Activated CD8-positive, alpha-beta T cell treated with anti-CD3 and anti-CD28 coated beads, Interleukin-2, amount 10 ng/mL, durations not matched to agents 7 days and 5 days (primary cell): ENCODE measurements at regions not wholly inside any gene's neighbourhood (a gene's known extent, or its start where the extent isn't known, plus 50 kb on each side); places are given as distances from the start of the nearest gene placed in this dataset.

Experiments
- ATAC-seq: fragments of 150-1000 bp; cut with Tn5 transposase; one replicate; pipeline ENCODE4 v1.10.0; 2021; ENCODE audit warnings: moderate library complexity
- CTCF ChIA-PET: fragments of 350-600 bp; sonication (Branson Sonifier 250); formaldehyde crosslinking; loops from one replicate; lab custom pipeline; 2021; ENCODE audit warnings: antibody characterized with exemption; lab: Charles Lee
- POLR2A ChIA-PET: fragments of 350-600 bp; sonication (Branson Sonifier 250); formaldehyde crosslinking; loops from one replicate; lab custom pipeline; 2021; ENCODE audit warnings: antibody characterized with exemption; lab: Charles Lee
- DNase-seq: peaks from one replicate; pipeline ENCODE4 v3.0.0-alpha.2; 2020
- H3K27ac Mint-ChIP-seq: one replicate; pipeline ENCODE4 v1.8.0; 2021; ENCODE audit warnings: mild to moderate bottlenecking, mixed read lengths
- H3K27me3 Mint-ChIP-seq: one replicate; pipeline ENCODE4 v1.8.0; 2021; ENCODE audit warnings: low read depth, mixed read lengths
- H3K36me3 Mint-ChIP-seq: one replicate; pipeline ENCODE4 v1.8.0; 2021; ENCODE audit warnings: low read depth, mixed read lengths
- H3K4me1 Mint-ChIP-seq: one replicate; pipeline ENCODE4 v1.8.0; 2021; ENCODE audit warnings: low read depth, mixed read lengths
- H3K4me3 Mint-ChIP-seq: one replicate; pipeline ENCODE4 v1.8.0; 2021; ENCODE audit warnings: mild to moderate bottlenecking, mixed read lengths
- H3K9me3 Mint-ChIP-seq: one replicate; pipeline ENCODE4 v1.8.0; 2022; ENCODE audit warnings: mixed read lengths; ENCODE audit not compliant: insufficient read depth

- CTCF ChIA-PET, result no interaction called here
- no peaks in the 10 kb centered on the region for H3K27me3 Mint-ChIP-seq
- no peaks in the 10 kb centered on the region for H3K36me3 Mint-ChIP-seq
- ATAC-seq (no peak), DNase-seq (no peak)
- H3K9me3 Mint-ChIP-seq, result no peaks in the 10 kb centered on the region
- H3K4me1 Mint-ChIP-seq, result no peaks in the 10 kb centered on the region
- H3K4me3 Mint-ChIP-seq, result no peak overlapping the region
- no peak overlapping the region for H3K27ac Mint-ChIP-seq
- POLR2A ChIA-PET, result no interaction called here
Measured at GRCh38 chr1:37085393-37085792, 51.1 kb upstream of the GRIK3 start.

DNA sequence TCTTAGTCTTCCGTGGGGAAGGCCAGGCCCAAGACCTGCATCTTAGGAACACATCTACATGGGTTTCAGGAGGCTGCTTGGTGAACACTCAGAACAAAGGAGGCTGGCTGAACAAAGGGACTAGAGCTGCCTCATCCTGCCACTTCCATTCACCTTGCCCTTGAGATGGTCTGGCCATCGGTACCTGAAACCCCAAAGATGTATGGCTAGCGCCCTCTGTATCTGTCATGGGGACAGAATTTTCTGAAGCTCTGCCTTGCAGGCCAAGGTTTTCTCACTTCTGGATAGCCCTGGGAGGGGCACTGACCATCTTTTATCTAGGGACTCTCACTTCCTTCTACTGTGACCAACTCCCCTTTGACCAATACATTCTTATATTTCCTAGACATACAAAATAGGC, 55.4 kb upstream of the GRIK3 start:
- ChIA-PET POLR2A (no interaction called here), CTCF (no interaction called here)
- ATAC-seq, result no peak
- no peaks in the 10 kb centered on the region for H3K27me3 Mint-ChIP-seq
- no peaks in the 10 kb centered on the region for H3K9me3 Mint-ChIP-seq
- H3K27ac Mint-ChIP-seq, result no peak overlapping the region
- no peaks in the 10 kb centered on the region for H3K4me1 Mint-ChIP-seq
- H3K36me3 Mint-ChIP-seq, result no peaks in the 10 kb centered on the region
- no peak overlapping the region for H3K4me3 Mint-ChIP-seq
- DNase-seq, result no peak

DNA sequence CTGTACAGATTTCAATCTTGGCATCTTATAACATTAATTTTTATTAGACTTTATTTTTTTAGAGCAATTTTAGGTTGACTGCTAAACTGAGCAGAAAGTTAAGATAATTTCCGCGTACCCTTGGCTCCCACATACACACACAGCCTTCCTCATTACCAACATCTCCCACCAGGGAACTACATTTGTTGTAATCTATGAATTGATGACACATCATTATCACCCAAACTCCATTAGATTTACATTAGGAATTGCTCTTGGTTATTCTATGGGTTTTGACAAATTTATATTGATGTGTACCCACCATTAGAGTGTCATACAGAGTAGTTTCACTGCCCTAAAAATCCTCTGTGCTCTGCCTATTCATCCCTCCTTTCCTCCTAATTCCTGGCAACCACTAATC, 56.4 kb upstream of the GRIK3 start:
- no peaks in the 10 kb centered on the region for H3K27me3 Mint-ChIP-seq
- DNase-seq (no peak), ATAC-seq (no peak)
- H3K9me3 Mint-ChIP-seq, result no peaks in the 10 kb centered on the region
- ChIA-PET CTCF (no interaction called here), POLR2A (no interaction called here)
- H3K4me1 Mint-ChIP-seq, result no peaks in the 10 kb centered on the region
- H3K36me3 Mint-ChIP-seq, result no peaks in the 10 kb centered on the region
- H3K4me3 Mint-ChIP-seq, result no peak overlapping the region
- H3K27ac Mint-ChIP-seq, result no peak overlapping the region

- no peaks in the 10 kb centered on the region for H3K27me3 Mint-ChIP-seq
- no peaks in the 10 kb centered on the region for H3K36me3 Mint-ChIP-seq
- H3K9me3 Mint-ChIP-seq, result no peaks in the 10 kb centered on the region
- POLR2A ChIA-PET, result no interaction called here
- no peak for DNase-seq
- no peaks in the 10 kb centered on the region for H3K4me1 Mint-ChIP-seq
- ATAC-seq, result no peak
- H3K27ac Mint-ChIP-seq, result no peak overlapping the region
- H3K4me3 Mint-ChIP-seq, result no peak overlapping the region
- CTCF ChIA-PET, result no interaction called here
Measured at GRCh38 chr1:37092937-37093336, 58.6 kb upstream of the GRIK3 start.

DNA sequence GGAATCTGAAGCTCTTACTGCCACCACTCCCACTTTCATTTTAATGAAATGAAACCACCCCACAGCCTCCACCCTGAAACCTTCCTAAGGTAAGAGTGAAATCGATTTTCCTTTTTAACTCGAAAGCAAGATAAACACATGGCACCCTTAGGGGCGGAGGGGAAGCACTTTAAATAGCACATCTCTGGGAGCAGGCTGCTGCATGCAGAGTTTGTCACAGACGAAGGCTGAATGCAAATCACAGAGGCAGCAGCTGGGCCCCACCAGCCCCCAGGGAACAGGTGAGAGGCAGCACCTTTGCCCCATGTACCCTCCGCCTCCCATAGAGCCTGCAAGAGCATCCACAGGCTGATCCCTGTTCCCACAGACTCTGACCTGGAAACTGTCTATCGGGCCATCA, 60.0 kb upstream of the GRIK3 start:
- ChIA-PET POLR2A (no interaction called here), CTCF (no interaction called here)
- H3K36me3 Mint-ChIP-seq, result no peaks in the 10 kb centered on the region

GRCh38 chr1:37096523-37096922, 62.2 kb upstream of the GRIK3 start:
- H3K4me1 Mint-ChIP-seq, result no peaks in the 10 kb centered on the region
- H3K36me3 Mint-ChIP-seq, result no peaks in the 10 kb centered on the region
- ATAC-seq (no peak), DNase-seq (no peak)
- POLR2A ChIA-PET, result no interaction called here
- no peaks in the 10 kb centered on the region for H3K9me3 Mint-ChIP-seq
- no peak overlapping the region for H3K27ac Mint-ChIP-seq
- CTCF ChIA-PET, result no interaction called here
- H3K27me3 Mint-ChIP-seq, result no peaks in the 10 kb centered on the region
- H3K4me3 Mint-ChIP-seq, result no peak overlapping the region

More for the DNA sequence above, 60.0 kb upstream of the GRIK3 start:
- ATAC-seq (no peak), DNase-seq (no peak)
- H3K27me3 Mint-ChIP-seq, result no peaks in the 10 kb centered on the region
- H3K4me3 Mint-ChIP-seq, result no peak overlapping the region
- H3K27ac Mint-ChIP-seq, result no peak overlapping the region
- H3K4me1 Mint-ChIP-seq, result no peaks in the 10 kb centered on the region
- H3K9me3 Mint-ChIP-seq, result no peaks in the 10 kb centered on the region

GRCh38 chr1:37097731-37098130, 63.4 kb upstream of the GRIK3 start:
- POLR2A ChIA-PET, result no interaction called here
- CTCF ChIA-PET, result no interaction called here

GRCh38 chr1:37098237-37098636, 63.9 kb upstream of the GRIK3 start:
- H3K9me3 Mint-ChIP-seq, result no peaks in the 10 kb centered on the region
- no peak for ATAC-seq
- H3K27ac Mint-ChIP-seq, result no peak overlapping the region
- CTCF ChIA-PET, result no interaction called here
- no peak for DNase-seq
- no peaks in the 10 kb centered on the region for H3K36me3 Mint-ChIP-seq
- no peaks in the 10 kb centered on the region for H3K27me3 Mint-ChIP-seq
- H3K4me3 Mint-ChIP-seq, result no peak overlapping the region
- no peaks in the 10 kb centered on the region for H3K4me1 Mint-ChIP-seq
- POLR2A ChIA-PET, result no interaction called here

More at GRCh38 chr1:37097731-37098130, 63.4 kb upstream of the GRIK3 start:
- DNase-seq (no peak), ATAC-seq (no peak)
- H3K27ac Mint-ChIP-seq, result no peak overlapping the region
- H3K27me3 Mint-ChIP-seq, result no peaks in the 10 kb centered on the region
- H3K4me1 Mint-ChIP-seq, result no peaks in the 10 kb centered on the region
- no peaks in the 10 kb centered on the region for H3K9me3 Mint-ChIP-seq
- H3K36me3 Mint-ChIP-seq, result no peaks in the 10 kb centered on the region
- H3K4me3 Mint-ChIP-seq, result no peak overlapping the region

- Mint-ChIP-seq H3K9me3 (no peaks in the 10 kb centered on the region), H3K4me1 (no peaks in the 10 kb centered on the region), H3K27me3 (no peaks in the 10 kb centered on the region), H3K27ac (no peak overlapping the region), H3K4me3 (no peak overlapping the region), H3K36me3 (no peaks in the 10 kb centered on the region)
- DNase-seq (no peak), ATAC-seq (no peak)
- ChIA-PET POLR2A (no interaction called here), CTCF (no interaction called here)
Measured at GRCh38 chr1:37100310-37100709, 66.0 kb upstream of the GRIK3 start.

- ChIA-PET CTCF (no interaction called here), POLR2A (no interaction called here)
- Mint-ChIP-seq H3K27me3 (no peaks in the 10 kb centered on the region), H3K9me3 (no peaks in the 10 kb centered on the region), H3K36me3 (no peaks in the 10 kb centered on the region), H3K4me3 (no peak overlapping the region), H3K4me1 (no peaks in the 10 kb centered on the region), H3K27ac (no peak overlapping the region)
- no peak for DNase-seq
- no peak for ATAC-seq
Measured at GRCh38 chr1:37102656-37103382, 68.5 kb upstream of the GRIK3 start.

DNA sequence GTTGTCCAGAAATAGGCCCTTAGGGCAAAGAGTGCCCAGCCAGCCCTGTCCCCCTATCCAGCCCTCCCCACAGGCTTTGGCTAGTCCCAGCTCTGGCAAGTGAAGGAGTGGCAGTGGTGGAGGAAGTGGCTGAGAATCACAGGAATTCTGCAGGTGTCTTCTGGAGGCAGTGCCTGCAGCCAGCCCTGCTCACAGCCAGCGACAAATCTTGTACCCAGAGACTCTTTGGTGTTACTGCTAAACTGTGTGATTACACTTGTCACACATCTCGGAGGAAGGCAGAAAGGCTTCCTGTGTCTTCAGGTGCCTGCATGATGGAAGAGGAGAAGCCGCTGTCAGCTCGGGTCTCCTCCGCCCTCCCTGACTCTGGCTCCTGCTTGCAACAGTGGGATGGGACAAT, 71.6 kb upstream of the GRIK3 start:
- Mint-ChIP-seq H3K4me1 (no peaks in the 10 kb centered on the region), H3K27me3 (no peaks in the 10 kb centered on the region), H3K4me3 (no peak overlapping the region), H3K36me3 (no peaks in the 10 kb centered on the region), H3K9me3 (no peaks in the 10 kb centered on the region), H3K27ac (no peak overlapping the region)
- ATAC-seq, result no peak
- POLR2A ChIA-PET, result no interaction called here
- DNase-seq, result no peak
- CTCF ChIA-PET, result no interaction called here

GRCh38 chr1:37107153-37107907, 73.0 kb upstream of the GRIK3 start:
- DNase-seq, result no peak
- CTCF ChIA-PET, result no interaction called here
- Mint-ChIP-seq H3K4me1 (no peaks in the 10 kb centered on the region), H3K4me3 (no peak overlapping the region), H3K36me3 (no peaks in the 10 kb centered on the region), H3K27ac (no peak overlapping the region), H3K9me3 (no peaks in the 10 kb centered on the region), H3K27me3 (no peaks in the 10 kb centered on the region)
- POLR2A ChIA-PET, result no interaction called here
- ATAC-seq, result no peak
